CD8-positive, alpha-beta memory T cell (primary cell): ENCODE measurements at regions not wholly inside any gene's neighbourhood (a gene's known extent, or its start where the extent isn't known, plus 50 kb on each side); places are given as distances from the start of the nearest gene placed in this dataset.

ENCODE experiments used
- CTCF ChIA-PET: fragments of 350-600 bp; sonication (Branson Sonifier 250); formaldehyde crosslinking; loops from one replicate; lab custom pipeline; 2021; ENCODE audit warnings: antibody characterized with exemption; lab: Charles Lee
- POLR2A ChIA-PET: fragments of 350-600 bp; sonication (Branson Sonifier 250); formaldehyde crosslinking; loops from one replicate; lab custom pipeline; 2021; ENCODE audit warnings: antibody characterized with exemption; lab: Charles Lee
- DNase-seq, 5 donors: peaks; one replicate each; pipeline versions ENCODE4 v3.0.0 to v3.0.0-alpha.2; 2020 to 2022; ENCODE audit warnings: mixed read lengths in 1 of 5
- H3K27ac ChIP-seq: one replicate; pipeline ENCODE4 v1.7.0; 2013; ENCODE audit warnings: low read depth, mild to moderate bottlenecking, low read length, moderate library complexity
- H3K27me3 ChIP-seq: 2 replicates; pipeline ENCODE4 v1.7.0; 2013; ENCODE audit warnings: low read length, mild to moderate bottlenecking; ENCODE audit not compliant: insufficient read depth, poor library complexity, severe bottlenecking
- H3K36me3 ChIP-seq: 2 replicates; pipeline ENCODE4 v1.7.0; 2013; ENCODE audit warnings: mild to moderate bottlenecking, low read length, moderate library complexity; ENCODE audit not compliant: insufficient read depth
- H3K4me1 ChIP-seq: 2 replicates; pipeline ENCODE4 v1.7.0; 2013; ENCODE audit warnings: mild to moderate bottlenecking, low read length, moderate library complexity; ENCODE audit not compliant: insufficient read depth
- H3K4me3 ChIP-seq: 2 replicates; pipeline ENCODE4 v1.7.0; 2013; ENCODE audit warnings: mild to moderate bottlenecking, low read length
- H3K9me3 ChIP-seq: 2 replicates; pipeline ENCODE4 v1.7.0; 2013; ENCODE audit warnings: mild to moderate bottlenecking, low read length
- H3K27ac Mint-ChIP-seq, 8 donors: one replicate each; pipeline ENCODE4 v1.8.0; 2020 to 2021; ENCODE audit warnings: mixed read lengths in 8 of 8, mild to moderate bottlenecking in 6 of 8, inconsistent platforms in 3 of 8, moderate library complexity in 3 of 8
- H3K27me3 Mint-ChIP-seq, 2 donors: one replicate each; pipeline ENCODE4 v1.8.0; 2020 to 2021; ENCODE audit warnings: mixed read lengths in 2 of 2, mild to moderate bottlenecking in 1 of 2, moderate library complexity in 1 of 2
- H3K36me3 Mint-ChIP-seq, 3 donors: one replicate each; pipeline ENCODE4 v1.8.0; 2020 to 2021; ENCODE audit warnings: mixed read lengths in 3 of 3, inconsistent platforms in 1 of 3, mild to moderate bottlenecking in 1 of 3
- H3K4me1 Mint-ChIP-seq, 3 donors: one replicate each; pipeline ENCODE4 v1.8.0; 2020 to 2021; ENCODE audit warnings: mixed read lengths in 3 of 3, inconsistent platforms in 1 of 3, mild to moderate bottlenecking in 1 of 3
- H3K4me3 Mint-ChIP-seq, 7 donors: one replicate each; pipeline ENCODE4 v1.8.0; 2020 to 2021; ENCODE audit warnings: mixed read lengths in 7 of 7, mild to moderate bottlenecking in 6 of 7, moderate library complexity in 4 of 7, inconsistent platforms in 2 of 7
- H3K9me3 Mint-ChIP-seq, 5 donors: one replicate each; pipeline ENCODE4 v1.8.0; 2020 to 2022; ENCODE audit warnings: mixed read lengths in 5 of 5, mild to moderate bottlenecking in 3 of 5, moderate library complexity in 2 of 5, inconsistent platforms in 1 of 5

- Mint-ChIP-seq H3K36me3 (no peaks in the 10 kb centered on the region), H3K4me3 (no peak overlapping the region), H3K27me3 (no peaks in the 10 kb centered on the region), H3K27ac (no peak overlapping the region), H3K4me1 (no peaks in the 10 kb centered on the region), H3K9me3 (peaks cover 0 to 3% (median 0%) of the 10 kb centered on the region in 5 donors)
- DNase-seq, result no peak
- Histone ChIP-seq H3K9me3 (no peaks in the 10 kb centered on the region), H3K4me3 (no peak overlapping the region), H3K27ac (no peak overlapping the region), H3K36me3 (no peaks in the 10 kb centered on the region), H3K4me1 (no peaks in the 10 kb centered on the region), H3K27me3 (no peaks in the 10 kb centered on the region)
- ChIA-PET CTCF (no interaction called here), POLR2A (no interaction called here)
These were observed 155.0 kb upstream of the GPR149 start for GRCh38 chr3:154584974-154585373.

GRCh38 chr3:154584041-154584440 is 154.1 kb upstream of the GPR149 start:
- CTCF ChIA-PET, result no interaction called here
- H3K9me3 ChIP-seq, result no peaks in the 10 kb centered on the region
- Mint-ChIP-seq H3K4me1 (no peaks in the 10 kb centered on the region), H3K27ac (no peak overlapping the region), H3K9me3 (peaks cover 0 to 5% (median 2%) of the 10 kb centered on the region in 5 donors), H3K36me3 (no peaks in the 10 kb centered on the region), H3K27me3 (no peaks in the 10 kb centered on the region), H3K4me3 (no peak overlapping the region)
- DNase-seq, result no peak
- H3K27me3 ChIP-seq, result no peaks in the 10 kb centered on the region
- H3K27ac ChIP-seq, result no peak overlapping the region
- H3K4me3 ChIP-seq, result no peak overlapping the region
- no peaks in the 10 kb centered on the region for H3K4me1 ChIP-seq
- H3K36me3 ChIP-seq, result no peaks in the 10 kb centered on the region
- POLR2A ChIA-PET, result no interaction called here

- Mint-ChIP-seq H3K9me3 (peaks cover 0 to 10% (median 3%) of the 10 kb centered on the region in 5 donors), H3K36me3 (no peaks in the 10 kb centered on the region), H3K4me1 (no peaks in the 10 kb centered on the region), H3K4me3 (no peak overlapping the region), H3K27ac (no peak overlapping the region), H3K27me3 (no peaks in the 10 kb centered on the region)
- Histone ChIP-seq H3K4me1 (no peaks in the 10 kb centered on the region), H3K27me3 (no peaks in the 10 kb centered on the region), H3K27ac (no peak overlapping the region), H3K4me3 (no peak overlapping the region), H3K36me3 (no peaks in the 10 kb centered on the region), H3K9me3 (no peaks in the 10 kb centered on the region)
- ChIA-PET CTCF (no interaction called here), POLR2A (no interaction called here)
- DNase-seq, result no peak
These were observed 153.2 kb upstream of the GPR149 start for GRCh38 chr3:154583086-154583634.

GRCh38 chr3:154582501-154582900 is 152.5 kb upstream of the GPR149 start:
- Histone ChIP-seq H3K4me1 (no peaks in the 10 kb centered on the region), H3K4me3 (no peak overlapping the region), H3K27ac (no peak overlapping the region), H3K27me3 (no peaks in the 10 kb centered on the region), H3K9me3 (no peaks in the 10 kb centered on the region), H3K36me3 (no peaks in the 10 kb centered on the region)
- ChIA-PET POLR2A (no interaction called here), CTCF (no interaction called here)
- Mint-ChIP-seq H3K36me3 (no peaks in the 10 kb centered on the region), H3K9me3 (peaks cover 0 to 10% (median 3%) of the 10 kb centered on the region in 5 donors), H3K4me1 (no peaks in the 10 kb centered on the region), H3K27ac (no peak overlapping the region), H3K27me3 (no peaks in the 10 kb centered on the region), H3K4me3 (no peak overlapping the region)
- no peak for DNase-seq

- Mint-ChIP-seq H3K4me1 (no peaks in the 10 kb centered on the region), H3K36me3 (no peaks in the 10 kb centered on the region), H3K4me3 (no peak overlapping the region), H3K9me3 (peaks cover 0 to 26% (median 8%) of the 10 kb centered on the region in 5 donors), H3K27ac (no peak overlapping the region), H3K27me3 (peaks cover 0 to 1% of the 10 kb centered on the region in 2 donors)
- CTCF ChIA-PET, result no interaction called here
- H3K36me3 ChIP-seq, result no peaks in the 10 kb centered on the region
- POLR2A ChIA-PET, result no interaction called here
- no peak for DNase-seq
- H3K27me3 ChIP-seq, result no peaks in the 10 kb centered on the region
- no peak overlapping the region for H3K4me3 ChIP-seq
- H3K9me3 ChIP-seq, result no peaks in the 10 kb centered on the region
- H3K27ac ChIP-seq, result no peak overlapping the region
- H3K4me1 ChIP-seq, result no peaks in the 10 kb centered on the region
These were observed 141.7 kb upstream of the GPR149 start for GRCh38 chr3:154571553-154572226.

GRCh38 chr3:154568064-154568463 is 138.1 kb upstream of the GPR149 start:
- Mint-ChIP-seq H3K27ac (no peak overlapping the region), H3K36me3 (no peaks in the 10 kb centered on the region), H3K4me3 (no peak overlapping the region), H3K4me1 (no peaks in the 10 kb centered on the region), H3K9me3 (peaks cover 0 to 7% (median 4%) of the 10 kb centered on the region in 5 donors), H3K27me3 (no peaks in the 10 kb centered on the region)
- no peaks in the 10 kb centered on the region for H3K9me3 ChIP-seq
- CTCF ChIA-PET, result no interaction called here
- H3K36me3 ChIP-seq, result no peaks in the 10 kb centered on the region
- H3K4me1 ChIP-seq, result no peaks in the 10 kb centered on the region
- H3K27ac ChIP-seq, result no peak overlapping the region
- DNase-seq, result no peak
- H3K4me3 ChIP-seq, result no peak overlapping the region
- POLR2A ChIA-PET, result no interaction called here
- H3K27me3 ChIP-seq, result no peaks in the 10 kb centered on the region

- no peaks in the 10 kb centered on the region for H3K9me3 ChIP-seq
- no peaks in the 10 kb centered on the region for H3K4me1 Mint-ChIP-seq
- no peaks in the 10 kb centered on the region for H3K4me1 ChIP-seq
- no peak overlapping the region for H3K4me3 ChIP-seq
- H3K4me3 Mint-ChIP-seq, result no peak overlapping the region
- ChIA-PET CTCF (no interaction called here), POLR2A (no interaction called here)
- H3K27ac ChIP-seq, result no peak overlapping the region
- H3K9me3 Mint-ChIP-seq, result peaks cover 0 to 3% (median 2%) of the 10 kb centered on the region in 5 donors
- no peaks in the 10 kb centered on the region for H3K27me3 ChIP-seq
- H3K36me3 Mint-ChIP-seq, result no peaks in the 10 kb centered on the region
- no peaks in the 10 kb centered on the region for H3K36me3 ChIP-seq
- no peaks in the 10 kb centered on the region for H3K27me3 Mint-ChIP-seq
- H3K27ac Mint-ChIP-seq, result no peak overlapping the region
- no peak for DNase-seq
These were observed 129.6 kb upstream of the GPR149 start for GRCh38 chr3:154559623-154560022.

- no peaks in the 10 kb centered on the region for H3K36me3 Mint-ChIP-seq
- DNase-seq, result no peak
These were observed 122.3 kb upstream of the GPR149 start for GRCh38 chr3:154552338-154552737.

More at GRCh38 chr3:154552338-154552737, 122.3 kb upstream of the GPR149 start:
- no peaks in the 10 kb centered on the region for H3K27me3 ChIP-seq
- Mint-ChIP-seq H3K27me3 (no peaks in the 10 kb centered on the region), H3K4me3 (no peak overlapping the region), H3K4me1 (no peaks in the 10 kb centered on the region), H3K9me3 (peaks cover 0 to 2% (median 0%) of the 10 kb centered on the region in 5 donors), H3K27ac (no peak overlapping the region)
- POLR2A ChIA-PET, result no interaction called here
- no peaks in the 10 kb centered on the region for H3K36me3 ChIP-seq
- no peaks in the 10 kb centered on the region for H3K4me1 ChIP-seq
- H3K27ac ChIP-seq, result no peak overlapping the region
- CTCF ChIA-PET, result no interaction called here
- H3K4me3 ChIP-seq, result no peak overlapping the region
- H3K9me3 ChIP-seq, result no peaks in the 10 kb centered on the region
